PC-9 (cell line): ENCODE measurements at regions not wholly inside any gene's neighbourhood (a gene's known extent, or its start where the extent isn't known, plus 50 kb on each side); places are given as distances from the start of the nearest gene placed in this dataset.

Experiments
- EZH2 ChIP-seq: fragments of 200-600 bp; sonication (generic); IDR thresholded peaks from 2 replicates; pipeline ENCODE4 v1.8.0; 2017; ENCODE audit warnings: antibody characterized with exemption, low read depth
- TF ChIP-seq, protein P1 (sequence below): fragments of 200-600 bp; sonication (generic); conservative IDR thresholded peaks from 2 replicates; pipeline ENCODE4 v1.6.1; 2017; ENCODE audit warnings: mixed run types, antibody characterized with exemption, mild to moderate bottlenecking, moderate library complexity

DNA sequence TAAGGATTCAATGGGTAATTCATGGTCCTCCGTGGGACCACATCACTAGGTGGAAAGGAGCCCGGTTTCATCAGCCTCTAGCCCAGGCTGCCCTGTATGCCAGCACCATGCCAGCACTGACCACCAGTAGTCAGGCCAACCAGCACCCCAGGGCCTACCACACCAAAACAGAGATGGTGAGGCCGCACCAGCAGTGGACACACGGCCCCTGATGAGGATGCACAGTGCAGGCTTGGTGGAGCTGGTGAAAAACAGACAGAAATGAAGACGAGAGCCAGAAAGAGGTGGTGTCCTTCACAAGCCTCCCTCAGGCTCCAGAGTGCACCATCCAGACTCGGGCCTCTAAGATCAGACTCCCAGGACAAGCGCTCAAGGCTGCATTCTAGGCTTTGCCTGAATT lies 128.2 kb downstream of the MED10 start:
- TF ChIP-seq, protein P1, sequence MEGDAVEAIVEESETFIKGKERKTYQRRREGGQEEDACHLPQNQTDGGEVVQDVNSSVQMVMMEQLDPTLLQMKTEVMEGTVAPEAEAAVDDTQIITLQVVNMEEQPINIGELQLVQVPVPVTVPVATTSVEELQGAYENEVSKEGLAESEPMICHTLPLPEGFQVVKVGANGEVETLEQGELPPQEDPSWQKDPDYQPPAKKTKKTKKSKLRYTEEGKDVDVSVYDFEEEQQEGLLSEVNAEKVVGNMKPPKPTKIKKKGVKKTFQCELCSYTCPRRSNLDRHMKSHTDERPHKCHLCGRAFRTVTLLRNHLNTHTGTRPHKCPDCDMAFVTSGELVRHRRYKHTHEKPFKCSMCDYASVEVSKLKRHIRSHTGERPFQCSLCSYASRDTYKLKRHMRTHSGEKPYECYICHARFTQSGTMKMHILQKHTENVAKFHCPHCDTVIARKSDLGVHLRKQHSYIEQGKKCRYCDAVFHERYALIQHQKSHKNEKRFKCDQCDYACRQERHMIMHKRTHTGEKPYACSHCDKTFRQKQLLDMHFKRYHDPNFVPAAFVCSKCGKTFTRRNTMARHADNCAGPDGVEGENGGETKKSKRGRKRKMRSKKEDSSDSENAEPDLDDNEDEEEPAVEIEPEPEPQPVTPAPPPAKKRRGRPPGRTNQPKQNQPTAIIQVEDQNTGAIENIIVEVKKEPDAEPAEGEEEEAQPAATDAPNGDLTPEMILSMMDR = no peak
- no peak for TF ChIP-seq EZH2
